Hematopoietic multipotent progenitor cell treated with erythropoietin and hydrocortisone succinate and interleukin-3 and kit ligand, for 6 days (in vitro differentiated cells): ENCODE measurements at regions not wholly inside any gene's neighbourhood (a gene's known extent, or its start where the extent isn't known, plus 50 kb on each side); places are given as distances from the start of the nearest gene placed in this dataset.
A peak's percentile ranks its signal among the peaks of the same experiment; 100 is the strongest.
"Not testable (repeated sequence)": the region's sequence is repeated elsewhere in the genome, so short reads cannot be mapped to it uniquely, and the experiment has no call there.

Experiments
- DNase-seq: peaks from one replicate; pipeline ENCODE4 v3.0.0-alpha.2; 2015

GRCh38 chr14:83533734-83534133 is 1996.2 kb upstream of the FLRT2 start:
- no peak for DNase-seq

- no peak for DNase-seq
These were observed 1994.9 kb upstream of the FLRT2 start for GRCh38 chr14:83534995-83535394.

GRCh38 chr14:83535444-83535843 is 1994.5 kb upstream of the FLRT2 start:
- no peak for DNase-seq

- no peak for DNase-seq
These were observed 1988.8 kb upstream of the FLRT2 start for GRCh38 chr14:83541147-83541546.

GRCh38 chr14:83548061-83548839 is 1981.7 kb upstream of the FLRT2 start:
- no peak for DNase-seq

GRCh38 chr14:83556065-83556464 is 1973.9 kb upstream of the FLRT2 start:
- no peak for DNase-seq

- no peak for DNase-seq
These were observed 1973.0 kb upstream of the FLRT2 start for GRCh38 chr14:83556746-83557453.

GRCh38 chr14:83558946-83559345 is 1971.0 kb upstream of the FLRT2 start:
- DNase-seq, result no peak

GRCh38 chr14:83559721-83560120 is 1970.2 kb upstream of the FLRT2 start:
- DNase-seq, result no peak

GRCh38 chr14:83561261-83561660 is 1968.7 kb upstream of the FLRT2 start:
- no peak for DNase-seq

- DNase-seq, result no peak
These were observed 1963.4 kb upstream of the FLRT2 start for GRCh38 chr14:83566567-83566966.

- DNase-seq, result no peak
These were observed 1961.8 kb upstream of the FLRT2 start for GRCh38 chr14:83568141-83568540.

- no peak for DNase-seq
These were observed 1954.6 kb upstream of the FLRT2 start for GRCh38 chr14:83575301-83575700.

- DNase-seq, result no peak
These were observed 1946.7 kb upstream of the FLRT2 start for GRCh38 chr14:83583201-83583600.

GRCh38 chr14:83594874-83595273 is 1935.1 kb upstream of the FLRT2 start:
- no peak for DNase-seq

- no peak for DNase-seq
These were observed 1922.3 kb upstream of the FLRT2 start for GRCh38 chr14:83607682-83608081.

GRCh38 chr14:83611491-83611890 is 1918.5 kb upstream of the FLRT2 start:
- no peak for DNase-seq

GRCh38 chr14:83611906-83612390 is 1918.0 kb upstream of the FLRT2 start:
- no peak for DNase-seq

- no peak for DNase-seq
These were observed 1915.0 kb upstream of the FLRT2 start for GRCh38 chr14:83614956-83615355.

- DNase-seq, result no peak
These were observed 1905.4 kb upstream of the FLRT2 start for GRCh38 chr14:83624541-83624940.

GRCh38 chr14:83632375-83632774 is 1897.6 kb upstream of the FLRT2 start:
- DNase-seq, result peak; percentile 4

GRCh38 chr14:83638748-83639504 is 1891.0 kb upstream of the FLRT2 start:
- no peak for DNase-seq

- not testable (repeated sequence) for DNase-seq
These were observed 1890.5 kb upstream of the FLRT2 start for GRCh38 chr14:83639505-83639875.

GRCh38 chr14:83646228-83646627 is 1883.7 kb upstream of the FLRT2 start:
- no peak for DNase-seq
